Parathyroid adenoma (tissue), 2 donors: ENCODE measurements at regions not wholly inside any gene's neighbourhood (a gene's known extent, or its start where the extent isn't known, plus 50 kb on each side); places are given as distances from the start of the nearest gene placed in this dataset.

Experiments used
- H2AFZ ChIP-seq: fragments of 300-600 bp; sonication (generic); one replicate; pipeline ENCODE4 v1.7.0; 2017; ENCODE audit warnings: antibody characterized with exemption, mild to moderate bottlenecking
- H3K27ac ChIP-seq: fragments of 300-600 bp; sonication (generic); one replicate; pipeline ENCODE4 v1.7.0; 2017
- H3K27me3 ChIP-seq: fragments of 300-600 bp; sonication (generic); one replicate; pipeline ENCODE4 v1.7.0; 2017; ENCODE audit warnings: low read length; ENCODE audit not compliant: control insufficient read depth, insufficient read depth
- H3K36me3 ChIP-seq: fragments of 300-600 bp; sonication (generic); one replicate; pipeline ENCODE4 v1.7.0; 2017; ENCODE audit warnings: low read length; ENCODE audit not compliant: control insufficient read depth, insufficient read depth
- H3K4me1 ChIP-seq: fragments of 300-600 bp; sonication (generic); one replicate; pipeline ENCODE4 v1.7.0; 2017; ENCODE audit warnings: control low read depth
- H3K4me2 ChIP-seq: fragments of 300-600 bp; sonication (generic); one replicate; pipeline ENCODE4 v1.7.0; 2017; ENCODE audit warnings: low read length
- H3K4me3 ChIP-seq: fragments of 300-600 bp; sonication (generic); one replicate; pipeline ENCODE4 v1.7.0; 2017; ENCODE audit warnings: low read depth, low read length
- H3K79me2 ChIP-seq: fragments of 300-600 bp; sonication (generic); one replicate; pipeline ENCODE4 v1.7.0; 2017; ENCODE audit warnings: control low read depth
- H3K9ac ChIP-seq: fragments of 300-600 bp; sonication (generic); one replicate; pipeline ENCODE4 v1.7.0; 2017; ENCODE audit warnings: mild to moderate bottlenecking
- H3K9me3 ChIP-seq: fragments of 300-600 bp; sonication (generic); one replicate; pipeline ENCODE4 v1.7.0; 2017; ENCODE audit warnings: low read length; ENCODE audit not compliant: control insufficient read depth
- TF ChIP-seq, protein P1 (sequence below): fragments of 300-600 bp; sonication (generic); IDR thresholded peaks from one replicate; pipeline ENCODE4 v1.7.0; 2017; ENCODE audit warnings: antibody characterized with exemption, mild to moderate bottlenecking
- donor health status: primary hyperparathyroidism.

DNA sequence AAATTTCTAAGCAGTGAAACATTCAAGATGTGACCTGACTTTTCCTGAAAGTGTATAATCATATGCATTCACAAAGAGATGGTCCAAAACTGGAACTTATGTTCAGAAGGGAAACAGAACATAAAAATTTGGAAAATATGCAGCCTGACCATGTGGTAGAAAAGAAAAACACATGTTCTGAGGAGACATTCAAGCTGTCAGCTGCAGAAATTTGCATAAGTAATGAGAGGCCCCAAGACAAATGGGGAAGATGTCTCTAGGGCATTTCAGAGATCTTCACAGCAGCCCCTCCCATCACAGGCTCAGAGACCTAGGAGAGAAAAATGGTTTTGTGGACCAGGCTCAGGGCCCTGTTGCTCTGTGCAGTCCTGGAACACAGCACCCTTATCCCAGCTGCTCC lies 123.8 kb downstream of the RPIA start:
- Histone ChIP-seq H3K79me2 (no peaks in the 10 kb centered on the region), H3K27me3 (no peaks in the 10 kb centered on the region), H2AFZ (no peak overlapping the region), H3K4me3 (no peak overlapping the region), H3K4me2 (no peak overlapping the region), H3K9me3 (no peaks in the 10 kb centered on the region), H3K4me1 (no peaks in the 10 kb centered on the region), H3K27ac (no peak overlapping the region), H3K36me3 (no peaks in the 10 kb centered on the region), H3K9ac (no peak overlapping the region)
- TF ChIP-seq, protein P1, sequence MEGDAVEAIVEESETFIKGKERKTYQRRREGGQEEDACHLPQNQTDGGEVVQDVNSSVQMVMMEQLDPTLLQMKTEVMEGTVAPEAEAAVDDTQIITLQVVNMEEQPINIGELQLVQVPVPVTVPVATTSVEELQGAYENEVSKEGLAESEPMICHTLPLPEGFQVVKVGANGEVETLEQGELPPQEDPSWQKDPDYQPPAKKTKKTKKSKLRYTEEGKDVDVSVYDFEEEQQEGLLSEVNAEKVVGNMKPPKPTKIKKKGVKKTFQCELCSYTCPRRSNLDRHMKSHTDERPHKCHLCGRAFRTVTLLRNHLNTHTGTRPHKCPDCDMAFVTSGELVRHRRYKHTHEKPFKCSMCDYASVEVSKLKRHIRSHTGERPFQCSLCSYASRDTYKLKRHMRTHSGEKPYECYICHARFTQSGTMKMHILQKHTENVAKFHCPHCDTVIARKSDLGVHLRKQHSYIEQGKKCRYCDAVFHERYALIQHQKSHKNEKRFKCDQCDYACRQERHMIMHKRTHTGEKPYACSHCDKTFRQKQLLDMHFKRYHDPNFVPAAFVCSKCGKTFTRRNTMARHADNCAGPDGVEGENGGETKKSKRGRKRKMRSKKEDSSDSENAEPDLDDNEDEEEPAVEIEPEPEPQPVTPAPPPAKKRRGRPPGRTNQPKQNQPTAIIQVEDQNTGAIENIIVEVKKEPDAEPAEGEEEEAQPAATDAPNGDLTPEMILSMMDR: no peak

DNA sequence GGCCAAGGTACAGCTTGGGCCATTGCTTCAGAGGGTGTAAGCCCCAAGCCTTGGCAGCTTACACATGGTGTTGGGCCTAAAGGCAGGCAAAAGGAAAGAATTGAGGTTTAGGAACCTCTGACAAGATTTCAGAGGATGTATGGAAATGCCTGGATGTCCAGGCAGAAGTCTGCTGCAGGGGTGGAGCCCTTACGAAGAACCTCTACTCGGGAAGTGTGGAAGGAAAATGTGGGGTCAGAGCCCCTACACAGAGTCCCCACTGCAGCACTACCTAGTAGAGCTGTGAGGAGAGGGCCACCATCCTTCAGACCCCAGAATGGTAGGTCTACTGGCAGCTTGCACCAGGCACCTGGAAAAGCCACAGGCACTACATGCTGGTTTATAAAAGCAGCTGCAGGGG lies 124.2 kb downstream of the RPIA start:
- Histone ChIP-seq H3K4me3 (no peak overlapping the region), H3K36me3 (no peaks in the 10 kb centered on the region), H3K9me3 (no peaks in the 10 kb centered on the region), H3K4me1 (no peaks in the 10 kb centered on the region), H3K27ac (no peak overlapping the region), H3K79me2 (no peaks in the 10 kb centered on the region), H2AFZ (no peak overlapping the region), H3K4me2 (no peak overlapping the region), H3K27me3 (no peaks in the 10 kb centered on the region), H3K9ac (no peak overlapping the region)
- TF ChIP-seq, protein P1: no peak

DNA sequence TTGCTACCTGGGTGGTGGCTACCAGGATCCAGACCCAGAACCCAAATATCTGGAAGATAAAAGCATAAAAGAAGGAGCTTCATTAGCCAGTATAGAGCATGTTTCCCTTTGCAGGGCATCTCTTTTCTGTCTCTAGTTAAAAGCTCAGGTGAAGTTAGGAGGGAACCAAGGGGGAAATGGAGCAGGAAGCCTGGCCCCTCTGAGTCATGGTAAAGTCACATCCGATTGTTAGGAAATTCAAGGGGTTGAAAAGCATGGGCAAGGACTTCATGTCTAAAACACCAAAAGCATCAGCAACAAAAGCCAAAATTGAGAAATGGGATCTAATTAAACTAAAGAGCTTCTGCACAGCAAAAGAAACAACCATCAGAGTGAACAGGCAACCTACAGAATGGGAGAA lies 126.9 kb downstream of the RPIA start:
- H3K4me2 ChIP-seq: no peak overlapping the region
- H2AFZ ChIP-seq: no peak overlapping the region
- no peak overlapping the region for H3K27ac ChIP-seq
- H3K9me3 ChIP-seq: no peaks in the 10 kb centered on the region
- H3K4me3 ChIP-seq: no peak overlapping the region
- H3K27me3 ChIP-seq: no peaks in the 10 kb centered on the region
- H3K36me3 ChIP-seq: no peaks in the 10 kb centered on the region
- no peaks in the 10 kb centered on the region for H3K79me2 ChIP-seq
- TF ChIP-seq, protein P1: no peak
- no peaks in the 10 kb centered on the region for H3K4me1 ChIP-seq
- no peak overlapping the region for H3K9ac ChIP-seq

DNA sequence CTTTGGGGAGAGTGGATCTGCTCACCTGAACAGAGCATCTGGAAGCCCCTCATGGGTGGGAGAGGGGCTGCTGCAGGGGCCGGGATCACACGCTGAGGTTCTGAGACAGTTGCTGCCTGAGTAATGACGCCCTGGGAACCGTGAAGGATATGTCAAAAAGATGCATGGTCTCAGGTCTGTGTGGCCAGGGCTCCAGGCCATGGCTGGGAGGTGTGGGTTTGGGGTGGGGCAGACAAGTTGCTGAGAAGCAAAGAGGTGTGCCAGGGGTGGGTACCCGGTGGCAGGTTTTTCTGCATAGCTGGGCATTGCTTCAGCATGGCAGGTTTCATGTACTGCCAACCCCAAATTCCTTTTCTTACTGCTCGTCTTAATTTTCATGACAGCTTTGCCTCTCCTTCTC lies 133.5 kb downstream of the RPIA start:
- H3K9me3 ChIP-seq: no peaks in the 10 kb centered on the region
- H3K36me3 ChIP-seq: no peaks in the 10 kb centered on the region
- H3K79me2 ChIP-seq: no peaks in the 10 kb centered on the region
- H3K9ac ChIP-seq: no peak overlapping the region
- no peaks in the 10 kb centered on the region for H3K4me1 ChIP-seq
- no peak overlapping the region for H2AFZ ChIP-seq
- H3K27ac ChIP-seq: no peak overlapping the region
- no peak overlapping the region for H3K4me2 ChIP-seq
- TF ChIP-seq, protein P1: no peak
- H3K4me3 ChIP-seq: no peak overlapping the region
- no peaks in the 10 kb centered on the region for H3K27me3 ChIP-seq

DNA sequence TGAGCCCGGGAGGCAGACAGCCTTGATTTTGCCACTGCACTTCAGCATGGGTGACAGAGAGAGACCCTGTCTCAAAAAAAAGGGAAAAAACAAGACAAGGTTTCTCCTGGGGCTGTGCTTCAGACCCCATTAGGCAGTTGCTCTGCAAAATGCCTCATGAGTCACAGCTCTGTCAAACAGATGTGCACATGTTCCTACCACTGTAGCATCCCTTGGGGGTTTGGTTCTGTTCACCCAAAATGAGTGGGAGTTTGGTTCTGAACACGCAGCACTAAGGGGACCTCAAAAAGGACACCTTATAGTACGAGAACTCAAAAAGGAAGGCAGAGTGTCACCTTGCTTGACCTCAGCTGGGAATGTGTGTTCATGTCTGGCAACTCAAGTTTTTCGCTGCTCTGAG lies 134.9 kb downstream of the RPIA start:
- Histone ChIP-seq H3K4me3 (no peak overlapping the region), H3K9me3 (no peaks in the 10 kb centered on the region), H3K4me2 (no peak overlapping the region), H2AFZ (no peak overlapping the region), H3K79me2 (no peaks in the 10 kb centered on the region), H3K27ac (no peak overlapping the region), H3K4me1 (no peaks in the 10 kb centered on the region), H3K9ac (no peak overlapping the region), H3K36me3 (no peaks in the 10 kb centered on the region), H3K27me3 (no peaks in the 10 kb centered on the region)
- TF ChIP-seq, protein P1: no peak
